ENCODE measurements at regions not wholly inside any gene's neighbourhood (a gene's known extent, or its start where the extent isn't known, plus 50 kb on each side); places are given as distances from the start of the nearest gene placed in this dataset.

DNA sequence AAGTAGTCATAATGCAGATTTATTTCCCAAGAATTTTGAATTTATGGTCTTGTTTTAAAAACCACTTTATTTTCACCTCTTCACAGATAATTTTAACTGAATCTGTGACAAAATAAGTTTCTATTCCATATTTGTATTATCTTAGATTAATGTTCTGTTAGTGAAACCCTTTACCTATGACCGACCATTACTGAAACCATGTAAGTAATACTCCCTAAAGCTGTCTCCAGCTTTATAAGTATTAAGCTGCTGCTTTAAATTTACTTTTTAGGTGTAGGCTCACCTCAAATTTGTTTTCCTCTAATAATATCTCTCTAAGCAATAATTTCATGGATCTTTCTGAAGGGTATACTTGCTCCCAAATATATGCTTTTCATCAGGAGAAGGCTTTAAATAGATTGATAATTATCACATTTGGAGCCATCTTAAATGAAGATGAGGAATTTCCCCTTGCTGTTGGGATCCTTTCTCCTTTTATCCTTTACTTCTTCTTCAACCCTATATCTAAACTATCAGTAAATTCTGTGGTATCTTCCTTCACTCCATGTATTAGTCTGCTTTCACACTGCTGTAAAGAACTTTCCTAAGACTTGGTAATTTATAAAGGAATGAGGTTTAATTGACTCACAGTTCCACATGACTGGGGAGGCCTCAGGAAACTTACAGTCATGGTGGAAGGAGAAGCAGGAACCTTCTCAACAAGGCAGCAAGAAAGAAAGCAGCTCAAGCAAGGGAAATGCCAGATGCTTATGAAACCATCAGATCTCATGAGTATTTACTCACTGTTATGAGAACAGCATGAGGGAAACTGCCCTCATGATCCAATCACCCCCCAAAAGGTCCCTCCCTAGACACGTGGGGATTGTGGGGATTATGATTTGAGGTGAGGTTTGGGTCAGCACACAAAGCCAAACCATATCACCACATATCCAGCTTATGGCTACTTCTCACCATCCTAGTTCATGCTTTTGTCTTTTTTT lies 92.3 kb upstream of the P2RY1 start:
- H4K20me1 ChIP-seq (ENCODE audit: control insufficient read depth, insufficient read depth, low read depth, low read length): no peaks in the 10 kb centered on the region
- H3K27ac ChIP-seq (ENCODE audit: low read depth, low read length): no peak overlapping the region
- no peaks in the 10 kb centered on the region for H3K36me3 ChIP-seq (ENCODE audit: control insufficient read depth, low read length)
- no peaks in the 10 kb centered on the region for H3K9me2 ChIP-seq (replicated peaks; ENCODE audit: control insufficient read depth, low read length)
- H3F3A ChIP-seq (ENCODE audit: control insufficient read depth, insufficient read depth): no peaks in the 10 kb centered on the region
- no peaks in the 10 kb centered on the region for H3K27me3 ChIP-seq (ENCODE audit: control insufficient read depth, low read length)
- H3K4me3 ChIP-seq (ENCODE audit: low read length): no peak overlapping the region
- no peak overlapping the region for H3K4me2 ChIP-seq (ENCODE audit: low read length)
- no peaks in the 10 kb centered on the region for H3K79me2 ChIP-seq (ENCODE audit: control insufficient read depth, low read length)
- no peaks in the 10 kb centered on the region for H3K4me1 ChIP-seq (ENCODE audit: control insufficient read depth, low read length)
- TF ChIP-seq EZH2phosphoT487 (IDR thresholded peaks at IDR 0.05; ENCODE audit: borderline replicate concordance, low read length): no peak
- TF ChIP-seq, protein P1, sequence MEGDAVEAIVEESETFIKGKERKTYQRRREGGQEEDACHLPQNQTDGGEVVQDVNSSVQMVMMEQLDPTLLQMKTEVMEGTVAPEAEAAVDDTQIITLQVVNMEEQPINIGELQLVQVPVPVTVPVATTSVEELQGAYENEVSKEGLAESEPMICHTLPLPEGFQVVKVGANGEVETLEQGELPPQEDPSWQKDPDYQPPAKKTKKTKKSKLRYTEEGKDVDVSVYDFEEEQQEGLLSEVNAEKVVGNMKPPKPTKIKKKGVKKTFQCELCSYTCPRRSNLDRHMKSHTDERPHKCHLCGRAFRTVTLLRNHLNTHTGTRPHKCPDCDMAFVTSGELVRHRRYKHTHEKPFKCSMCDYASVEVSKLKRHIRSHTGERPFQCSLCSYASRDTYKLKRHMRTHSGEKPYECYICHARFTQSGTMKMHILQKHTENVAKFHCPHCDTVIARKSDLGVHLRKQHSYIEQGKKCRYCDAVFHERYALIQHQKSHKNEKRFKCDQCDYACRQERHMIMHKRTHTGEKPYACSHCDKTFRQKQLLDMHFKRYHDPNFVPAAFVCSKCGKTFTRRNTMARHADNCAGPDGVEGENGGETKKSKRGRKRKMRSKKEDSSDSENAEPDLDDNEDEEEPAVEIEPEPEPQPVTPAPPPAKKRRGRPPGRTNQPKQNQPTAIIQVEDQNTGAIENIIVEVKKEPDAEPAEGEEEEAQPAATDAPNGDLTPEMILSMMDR (IDR thresholded peaks at IDR 0.05; ENCODE audit: low read depth, low read length, poor library complexity, severe bottlenecking): no peak
- H3K9me3 ChIP-seq (ENCODE audit: control insufficient read depth, insufficient read depth, low read length): no peaks in the 10 kb centered on the region

DNA sequence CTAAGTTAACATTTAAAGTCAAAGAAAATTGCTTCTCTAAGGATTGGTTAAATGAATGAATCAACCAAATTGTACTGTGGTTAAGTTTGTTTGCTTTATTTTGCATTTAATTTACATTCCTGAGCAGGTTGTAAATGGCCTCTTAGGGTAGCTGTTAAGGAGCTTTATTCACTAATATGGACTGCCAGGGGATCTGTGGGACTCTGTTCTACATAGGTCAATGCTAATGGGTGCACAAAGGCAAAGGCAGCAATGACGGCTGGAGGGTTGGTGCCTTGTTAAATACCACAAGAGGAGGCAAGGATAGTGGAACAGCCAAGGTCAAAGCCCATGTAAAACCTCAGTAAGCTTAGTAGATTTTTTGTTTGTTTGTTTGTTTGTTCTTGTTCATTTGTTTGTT lies 89.3 kb upstream of the P2RY1 start:
- no peak overlapping the region for H3K27ac ChIP-seq (ENCODE audit: low read depth, low read length)
- H3F3A ChIP-seq (ENCODE audit: control insufficient read depth, insufficient read depth): no peaks in the 10 kb centered on the region
- H3K27me3 ChIP-seq (ENCODE audit: control insufficient read depth, low read length): no peaks in the 10 kb centered on the region
- no peaks in the 10 kb centered on the region for H3K9me2 ChIP-seq (replicated peaks; ENCODE audit: control insufficient read depth, low read length)
- no peaks in the 10 kb centered on the region for H3K36me3 ChIP-seq (ENCODE audit: control insufficient read depth, low read length)
- no peaks in the 10 kb centered on the region for H4K20me1 ChIP-seq (ENCODE audit: control insufficient read depth, insufficient read depth, low read depth, low read length)
- H3K79me2 ChIP-seq (ENCODE audit: control insufficient read depth, low read length): no peaks in the 10 kb centered on the region
- no peak overlapping the region for H3K4me3 ChIP-seq (ENCODE audit: low read length)
- no peaks in the 10 kb centered on the region for H3K4me1 ChIP-seq (ENCODE audit: control insufficient read depth, low read length)
- TF ChIP-seq, protein P1 (IDR thresholded peaks at IDR 0.05; ENCODE audit: low read depth, low read length, poor library complexity, severe bottlenecking): no peak
- TF ChIP-seq EZH2phosphoT487 (IDR thresholded peaks at IDR 0.05; ENCODE audit: borderline replicate concordance, low read length): no peak
- H3K4me2 ChIP-seq (ENCODE audit: low read length): no peak overlapping the region
- H3K9me3 ChIP-seq (ENCODE audit: control insufficient read depth, insufficient read depth, low read length): no peaks in the 10 kb centered on the region

DNA sequence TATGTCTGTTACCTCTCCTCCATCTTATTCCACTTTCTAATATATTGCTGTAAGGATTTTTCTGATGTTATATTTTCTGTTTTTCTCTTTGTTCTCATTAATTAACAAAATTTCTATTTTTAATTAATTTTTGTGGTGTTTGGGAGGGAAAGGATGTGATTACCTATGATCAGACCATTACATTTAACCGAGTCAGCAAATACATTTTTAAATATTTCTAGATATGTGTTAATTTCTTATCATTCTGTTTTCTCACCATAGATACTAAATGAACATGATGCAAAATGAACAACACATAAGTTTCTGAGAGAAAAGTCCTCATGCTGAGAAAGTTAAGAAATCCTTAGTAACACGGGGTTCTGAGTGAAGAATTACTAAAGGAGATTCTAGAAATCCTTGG lies 80.6 kb upstream of the P2RY1 start:
- Histone ChIP-seq H3K79me2 (ENCODE audit: control insufficient read depth, low read length) (no peaks in the 10 kb centered on the region), H4K20me1 (ENCODE audit: control insufficient read depth, insufficient read depth, low read depth, low read length) (no peaks in the 10 kb centered on the region), H3K36me3 (ENCODE audit: control insufficient read depth, low read length) (no peaks in the 10 kb centered on the region), H3K4me2 (ENCODE audit: low read length) (no peak overlapping the region), H3K9me3 (ENCODE audit: control insufficient read depth, insufficient read depth, low read length) (no peaks in the 10 kb centered on the region), H3K27me3 (ENCODE audit: control insufficient read depth, low read length) (no peaks in the 10 kb centered on the region), H3K27ac (ENCODE audit: low read depth, low read length) (no peak overlapping the region), H3K9me2 (replicated peaks; ENCODE audit: control insufficient read depth, low read length) (no peaks in the 10 kb centered on the region), H3F3A (ENCODE audit: control insufficient read depth, insufficient read depth) (no peaks in the 10 kb centered on the region), H3K4me3 (ENCODE audit: low read length) (no peak overlapping the region), H3K4me1 (ENCODE audit: control insufficient read depth, low read length) (no peaks in the 10 kb centered on the region)
- TF ChIP-seq EZH2phosphoT487 (IDR thresholded peaks at IDR 0.05; ENCODE audit: borderline replicate concordance, low read length): no peak
- TF ChIP-seq, protein P1 (IDR thresholded peaks at IDR 0.05; ENCODE audit: low read depth, low read length, poor library complexity, severe bottlenecking): no peak
